Keratinocyte (primary cell): ENCODE measurements at regions not wholly inside any gene's neighbourhood (a gene's known extent, or its start where the extent isn't known, plus 50 kb on each side); places are given as distances from the start of the nearest gene placed in this dataset.
"Not testable (repeated sequence)": the region's sequence is repeated elsewhere in the genome, so short reads cannot be mapped to it uniquely, and the experiment has no call there.

Source experiments
- CTCF ChIP-seq, 3 experiments: IDR thresholded peaks in 1 of 3; conservative IDR thresholded peaks in 1 of 3; optimal IDR thresholded peaks in 1 of 3; 2 replicates in 2 of 3; 3 replicates in 1 of 3; pipeline versions ENCODE3 to v1.5.1; 2011; ENCODE audit warnings: low read length in 3 of 3, mild to moderate bottlenecking in 3 of 3, moderate library complexity in 2 of 3, control low read depth in 1 of 3, inconsistent platforms in 1 of 3; ENCODE audit not compliant: insufficient read depth in 2 of 3; ENCODE audit errors: extremely low read depth in 1 of 3
- EZH2 ChIP-seq: IDR thresholded peaks from one replicate; pipeline ENCODE4 v1.6.1; 2012; ENCODE audit warnings: inconsistent platforms, mild to moderate bottlenecking, low read length, moderate library complexity

- TF ChIP-seq CTCF (optimal IDR thresholded peaks at IDR 0.05 in 1 of 3, IDR thresholded peaks at IDR 0.05 in 1 of 3, conservative IDR thresholded peaks at IDR 0.05 in 1 of 3; ENCODE audit: extremely low read depth in 1 of 3, insufficient read depth in 2 of 3, low read length in 3 of 3); EZH2: not testable (repeated sequence)
Measured at GRCh38 chr13:18597940-18598339, 583.7 kb downstream of the TUBA3C start.
